ENCODE measurements at regions not wholly inside any gene's neighbourhood (a gene's known extent, or its start where the extent isn't known, plus 50 kb on each side); places are given as distances from the start of the nearest gene placed in this dataset.
"Not testable (repeated sequence)": the region's sequence is repeated elsewhere in the genome, so short reads cannot be mapped to it uniquely, and the experiment has no call there.

GRCh38 chr11:97772705-97773104, 1248.0 kb upstream of the CNTN5 start:
- TF ChIP-seq EZH2phosphoT487 (IDR thresholded peaks at IDR 0.05) (no peak), EZH2 (IDR thresholded peaks at IDR 0.05) (no peak), CTCF (IDR thresholded peaks at IDR 0.05) (no peak)
- no peaks in the 10 kb centered on the region for H3K36me3 ChIP-seq
- Mint-ChIP-seq H3K36me3 (no peaks in the 10 kb centered on the region), H3K27ac (no peak overlapping the region), H3K4me3 (no peak overlapping the region), H3K27me3 (ENCODE audit: insufficient read depth, low read depth) (no peaks in the 10 kb centered on the region), H3K4me1 (peaks cover 4% of the 10 kb centered on the region), H3K9me3 (no peaks in the 10 kb centered on the region)
- H3K79me2 ChIP-seq (ENCODE audit: low read depth) = no peaks in the 10 kb centered on the region
- H3K27ac ChIP-seq = no peak overlapping the region
- no peaks in the 10 kb centered on the region for H3K27me3 ChIP-seq
- no peaks in the 10 kb centered on the region for H3F3A ChIP-seq (ENCODE audit: low read depth)
- H3K4me2 ChIP-seq = no peak overlapping the region
- H3K4me1 ChIP-seq = no peaks in the 10 kb centered on the region
- no peak overlapping the region for H3K4me3 ChIP-seq
- no peak overlapping the region for H3K9ac ChIP-seq
- H4K20me1 ChIP-seq (ENCODE audit: low read depth) = no peaks in the 10 kb centered on the region
- H3K9me3 ChIP-seq (ENCODE audit: low read depth) = no peaks in the 10 kb centered on the region
- no peak for DNase-seq (ENCODE audit: low spot score)
- H2AFZ ChIP-seq (replicated peaks) = no peak overlapping the region

GRCh38 chr11:97784388-97784787, 1236.4 kb upstream of the CNTN5 start:
- not testable (repeated sequence) for H3K36me3 Mint-ChIP-seq, H3K27ac Mint-ChIP-seq

GRCh38 chr11:97786961-97787360, 1233.8 kb upstream of the CNTN5 start:
- Histone ChIP-seq H3K9ac (no peak overlapping the region), H3K4me3 (no peak overlapping the region), H3K4me1 (no peaks in the 10 kb centered on the region), H4K20me1 (ENCODE audit: low read depth) (no peaks in the 10 kb centered on the region), H3K79me2 (ENCODE audit: low read depth) (no peaks in the 10 kb centered on the region), H3K36me3 (no peaks in the 10 kb centered on the region), H3K4me2 (no peak overlapping the region), H3F3A (ENCODE audit: low read depth) (no peaks in the 10 kb centered on the region), H2AFZ (replicated peaks) (no peak overlapping the region), H3K27ac (no peak overlapping the region), H3K27me3 (no peaks in the 10 kb centered on the region), H3K9me3 (ENCODE audit: low read depth) (no peaks in the 10 kb centered on the region)
- peaks cover 2% of the 10 kb centered on the region for H3K27me3 Mint-ChIP-seq (ENCODE audit: insufficient read depth, low read depth)
- peaks cover 17% of the 10 kb centered on the region for H3K9me3 Mint-ChIP-seq
- TF ChIP-seq EZH2 (IDR thresholded peaks at IDR 0.05) (no peak), CTCF (IDR thresholded peaks at IDR 0.05) (no peak), EZH2phosphoT487 (IDR thresholded peaks at IDR 0.05) (no peak)
- no peak for DNase-seq (ENCODE audit: low spot score)
- no peak overlapping the region for H3K27ac Mint-ChIP-seq
- H3K4me3 Mint-ChIP-seq = no peak overlapping the region
- no peaks in the 10 kb centered on the region for H3K4me1 Mint-ChIP-seq
- H3K36me3 Mint-ChIP-seq = no peaks in the 10 kb centered on the region

More at GRCh38 chr11:97784388-97784787, 1236.4 kb upstream of the CNTN5 start:
- not testable (repeated sequence) for H3K9ac ChIP-seq; H3K27me3 Mint-ChIP-seq (ENCODE audit: insufficient read depth, low read depth); H3K4me3 Mint-ChIP-seq; H2AFZ ChIP-seq (replicated peaks); H3K27ac ChIP-seq; H3F3A ChIP-seq (ENCODE audit: low read depth); H3K4me3 ChIP-seq; H3K4me1 ChIP-seq; H3K9me3 ChIP-seq (ENCODE audit: low read depth); H3K4me2 ChIP-seq; H3K36me3 ChIP-seq; H3K27me3 ChIP-seq; H4K20me1 ChIP-seq (ENCODE audit: low read depth); H3K79me2 ChIP-seq (ENCODE audit: low read depth); DNase-seq (ENCODE audit: low spot score); H3K4me1 Mint-ChIP-seq
- peaks cover 26% of the 10 kb centered on the region for H3K9me3 Mint-ChIP-seq

GRCh38 chr11:97794876-97795275, 1225.9 kb upstream of the CNTN5 start:
- no peaks in the 10 kb centered on the region for H3K79me2 ChIP-seq (ENCODE audit: low read depth)
- Mint-ChIP-seq H3K36me3 (no peaks in the 10 kb centered on the region), H3K27ac (no peak overlapping the region), H3K4me3 (no peak overlapping the region), H3K27me3 (ENCODE audit: insufficient read depth, low read depth) (no peaks in the 10 kb centered on the region), H3K4me1 (no peaks in the 10 kb centered on the region), H3K9me3 (no peaks in the 10 kb centered on the region)
- H3K27ac ChIP-seq = no peak overlapping the region
- no peaks in the 10 kb centered on the region for H3K4me1 ChIP-seq
- no peak overlapping the region for H3K4me2 ChIP-seq
- no peak overlapping the region for H3K9ac ChIP-seq
- H3K36me3 ChIP-seq = no peaks in the 10 kb centered on the region
- DNase-seq (ENCODE audit: low spot score) = no peak
- no peaks in the 10 kb centered on the region for H3F3A ChIP-seq (ENCODE audit: low read depth)
- no peaks in the 10 kb centered on the region for H4K20me1 ChIP-seq (ENCODE audit: low read depth)
- no peak overlapping the region for H3K4me3 ChIP-seq
- H3K9me3 ChIP-seq (ENCODE audit: low read depth) = no peaks in the 10 kb centered on the region
- no peaks in the 10 kb centered on the region for H3K27me3 ChIP-seq
- TF ChIP-seq EZH2 (IDR thresholded peaks at IDR 0.05) (no peak), CTCF (IDR thresholded peaks at IDR 0.05) (no peak), EZH2phosphoT487 (IDR thresholded peaks at IDR 0.05) (no peak)
- H2AFZ ChIP-seq (replicated peaks) = no peak overlapping the region
